H1 (cell line): ENCODE measurements at regions not wholly inside any gene's neighbourhood (a gene's known extent, or its start where the extent isn't known, plus 50 kb on each side); places are given as distances from the start of the nearest gene placed in this dataset.

Source experiments
- CTCF ChIA-PET: fragments of 300-600 bp; sonication (Branson Sonifier 250); formaldehyde crosslinking; loops from one replicate; lab custom pipeline; 2021; ENCODE audit not compliant: partially characterized antibody; lab: Charles Lee
- POLR2A ChIA-PET: fragments of 300-600 bp; sonication (Branson Sonifier 250); formaldehyde crosslinking; loops from one replicate; lab custom pipeline; 2021; ENCODE audit warnings: inconsistent platforms; ENCODE audit not compliant: partially characterized antibody; lab: Charles Lee
- DNase-seq, 2 experiments: peaks; one replicate each; pipeline versions ENCODE4 v3.0.0 to v3.0.0-alpha.2; 2010 to 2022; ENCODE audit warnings: low spot score in 2 of 2, low read depth in 1 of 2, mixed read lengths in 1 of 2
- FAIRE-seq: peaks from 2 replicates; lab custom pipeline; 2011; peaks lifted over from hg19 to GRCh38; lab: Jason Lieb, UNC
- H2AFZ ChIP-seq: 2 replicates; pipeline ENCODE4 v1.8.1; 2012; ENCODE audit warnings: low read length, inconsistent platforms
- H2AK5ac ChIP-seq: 2 replicates; pipeline ENCODE4 v1.6.1; 2013; ENCODE audit warnings: low read depth, low read length
- H2BK120ac ChIP-seq: replicated peaks from 2 replicates; pipeline ENCODE3; 2013; ENCODE audit warnings: low read depth, low read length, inconsistent platforms
- H2BK12ac ChIP-seq: 2 replicates; pipeline ENCODE4 v1.6.1; 2013; ENCODE audit warnings: low read depth, low read length
- H2BK15ac ChIP-seq: 2 replicates; pipeline ENCODE4 v1.6.1; 2013; ENCODE audit warnings: low read length
- H2BK20ac ChIP-seq: 2 replicates; pipeline ENCODE4 v1.6.1; 2013; ENCODE audit warnings: low read length
- H2BK5ac ChIP-seq: 2 replicates; pipeline ENCODE4 v1.6.1; 2013; ENCODE audit warnings: low read depth, low read length
- H3K14ac ChIP-seq: 2 replicates; pipeline ENCODE4 v1.6.1; 2013; ENCODE audit warnings: inconsistent platforms; ENCODE audit not compliant: insufficient read length
- H3K18ac ChIP-seq: 2 replicates; pipeline ENCODE4 v1.6.1; 2013; ENCODE audit warnings: low read length; ENCODE audit errors: extremely low read depth
- H3K23ac ChIP-seq: 2 replicates; pipeline ENCODE4 v1.6.1; 2013; ENCODE audit warnings: inconsistent platforms; ENCODE audit not compliant: insufficient read length
- H3K23me2 ChIP-seq: 2 replicates; pipeline ENCODE4 v1.6.1; 2013; ENCODE audit warnings: low read depth, low read length
- H3K27ac ChIP-seq: 2 replicates; pipeline ENCODE4 v1.6.1; 2011; ENCODE audit warnings: low read depth, low read length, inconsistent platforms
- H3K27me3 ChIP-seq, 4 experiments: replicated peaks in 1 of 4; 1 replicate in 1 of 4; 2 replicates in 3 of 4; pipeline versions ENCODE4 v1.6.1 to v1.8.1; 2011 to 2013; ENCODE audit warnings: low read length in 3 of 4, mild to moderate bottlenecking in 3 of 4, inconsistent platforms in 2 of 4, mixed read lengths in 2 of 4, moderate library complexity in 1 of 4; ENCODE audit not compliant: control insufficient read depth in 3 of 4, insufficient read depth in 3 of 4; ENCODE audit errors: extremely low read depth in 1 of 4
- H3K36me3 ChIP-seq, 4 experiments: 2 replicates each; pipeline versions ENCODE4 v1.6.1 to v1.8.1; 2011 to 2013; ENCODE audit warnings: mild to moderate bottlenecking in 4 of 4, low read length in 3 of 4, moderate library complexity in 2 of 4, control low read depth in 1 of 4, inconsistent platforms in 1 of 4; ENCODE audit not compliant: insufficient read depth in 4 of 4, control insufficient read depth in 2 of 4
- H3K4ac ChIP-seq: replicated peaks from 2 replicates; pipeline ENCODE3; 2013; ENCODE audit warnings: low read length, low read depth, mixed read lengths, inconsistent platforms; ENCODE audit not compliant: insufficient read length
- H3K4me1 ChIP-seq, 4 experiments: replicated peaks in 1 of 4; 1 replicate in 1 of 4; 2 replicates in 3 of 4; pipeline versions ENCODE4 v1.6.1 to v1.8.1; 2011 to 2013; ENCODE audit warnings: low read length in 3 of 4, inconsistent platforms in 2 of 4, mixed read lengths in 1 of 4; ENCODE audit not compliant: insufficient read depth in 4 of 4, control insufficient read depth in 3 of 4
- H3K4me2 ChIP-seq, 2 experiments: 2 replicates each; pipeline versions ENCODE4 v1.6.1 to v1.8.1; 2011 to 2013; ENCODE audit warnings: low read depth in 2 of 2, low read length in 2 of 2, control low read depth in 1 of 2, inconsistent platforms in 1 of 2, mild to moderate bottlenecking in 1 of 2; ENCODE audit not compliant: insufficient read depth in 1 of 2
- H3K4me3 ChIP-seq, 4 experiments: fragments of 200-600, 300-600 bp in 1 of 4; sonication (generic), shearing (Covaris generic), sonication (Bioruptor Twin) in 1 of 4; 2 replicates each; pipeline versions ENCODE4 v1.5.1 to v1.8.1; 2011 to 2016; ENCODE audit warnings: low read length in 4 of 4, low read depth in 3 of 4, control low read depth in 2 of 4, inconsistent platforms in 2 of 4, mild to moderate bottlenecking in 2 of 4, mixed read lengths in 1 of 4, moderate library complexity in 1 of 4; ENCODE audit not compliant: insufficient read depth in 2 of 4; ENCODE audit errors: extremely low read depth in 1 of 4
- H3K56ac ChIP-seq: replicated peaks from 2 replicates; pipeline ENCODE3; 2013; ENCODE audit warnings: low read depth, mild to moderate bottlenecking, mixed read lengths, low read length, inconsistent platforms; ENCODE audit not compliant: insufficient read length
- H3K79me1 ChIP-seq: 2 replicates; pipeline ENCODE4 v1.6.1; 2013; ENCODE audit warnings: low read depth, low read length, control low read depth
- H3K79me2 ChIP-seq, 2 experiments: 2 replicates each; pipeline versions ENCODE4 v1.6.1 to v1.8.1; 2012 to 2013; ENCODE audit warnings: low read length in 2 of 2, mild to moderate bottlenecking in 2 of 2, inconsistent platforms in 1 of 2; ENCODE audit not compliant: insufficient read depth in 2 of 2, control insufficient read depth in 1 of 2
- H3K9ac ChIP-seq, 4 experiments: replicated peaks in 1 of 4; 1 replicate in 1 of 4; 2 replicates in 3 of 4; pipeline versions ENCODE4 v1.6.1 to v1.8.1; 2011 to 2013; ENCODE audit warnings: low read depth in 3 of 4, low read length in 3 of 4, control low read depth in 2 of 4, mild to moderate bottlenecking in 2 of 4, moderate library complexity in 2 of 4, inconsistent platforms in 1 of 4; ENCODE audit errors: extremely low read depth in 1 of 4
- H3K9me3 ChIP-seq, 2 experiments: 2 replicates each; pipeline versions ENCODE4 v1.6.1 to v1.8.1; 2012 to 2013; ENCODE audit warnings: mild to moderate bottlenecking in 2 of 2, moderate library complexity in 2 of 2, control low read depth in 1 of 2, inconsistent platforms in 1 of 2, low read depth in 1 of 2, low read length in 1 of 2, mixed read lengths in 1 of 2; ENCODE audit not compliant: insufficient read depth in 2 of 2
- H4K20me1 ChIP-seq, 2 experiments: replicated peaks in 1 of 2; 2 replicates each; pipeline versions ENCODE3 to v1.8.1; 2011 to 2013; ENCODE audit warnings: inconsistent platforms in 2 of 2, low read length in 2 of 2, mild to moderate bottlenecking in 1 of 2; ENCODE audit not compliant: insufficient read depth in 2 of 2, control insufficient read depth in 1 of 2
- H4K5ac ChIP-seq: 2 replicates; pipeline ENCODE4 v1.6.1; 2013; ENCODE audit warnings: low read length, low read depth, mixed read lengths, inconsistent platforms; ENCODE audit not compliant: insufficient read length
- H4K8ac ChIP-seq: 2 replicates; pipeline ENCODE4 v1.8.0; 2013; ENCODE audit warnings: mild to moderate bottlenecking, moderate library complexity, low read length, inconsistent platforms; ENCODE audit not compliant: insufficient read depth; ENCODE audit errors: extremely low read depth
- H4K91ac ChIP-seq: replicated peaks from 2 replicates; pipeline ENCODE3; 2013; ENCODE audit warnings: low read length, mixed read lengths, inconsistent platforms; ENCODE audit not compliant: insufficient read length
- GTF2F1 ChIP-seq: IDR thresholded peaks from 2 replicates; pipeline ENCODE4 v1.6.1; 2012; ENCODE audit warnings: low read depth, low read length, improper control_type of control experiment, borderline replicate concordance
- MAX ChIP-seq: IDR thresholded peaks from 2 replicates; pipeline ENCODE4 v1.6.1; 2012; ENCODE audit warnings: inconsistent platforms
- SP1 ChIP-seq: IDR thresholded peaks from 2 replicates; pipeline ENCODE4 v1.6.1; 2011; ENCODE audit warnings: low read depth, low read length
- WGBS, 2 experiments: shearing (Covaris generic) in 1 of 2; methylation state at CpG; one replicate each; pipeline versions ENCODE4 v1.1.6 to v1.1.7; 2013 to 2015; ENCODE audit warnings: low lambda C conversion rate in 2 of 2, mixed read lengths in 2 of 2, inconsistent platforms in 1 of 2, low coverage in 1 of 2, missing lambda C conversion rate in 1 of 2; ENCODE audit not compliant: insufficient replicate concordance in 2 of 2, insufficient coverage in 1 of 2, insufficient read length in 1 of 2; ENCODE audit errors: extremely low coverage in 1 of 2, missing lambda C conversion rate in 1 of 2; 5-methylcytosine and 5-hydroxymethylcytosine counted together

GRCh38 chr10:110391541-110391940 lies 86.8 kb upstream of the SMNDC1 start:
- no peak overlapping the region for H3K27ac ChIP-seq
- FAIRE-seq (no peak), DNase-seq (no peak)
- H3K4ac ChIP-seq: no peak overlapping the region
- no peak overlapping the region for H3K18ac ChIP-seq
- H3K9me3 ChIP-seq: no peaks in the 10 kb centered on the region
- H3K79me1 ChIP-seq: no peaks in the 10 kb centered on the region
- H2BK12ac ChIP-seq: 0 out of 2 replicates have a peak overlapping the region, but pooled peaks have one; percentile 27
- no peak overlapping the region for H4K8ac ChIP-seq
- no peak overlapping the region for H2BK5ac ChIP-seq
- H3K23me2 ChIP-seq: no peaks in the 10 kb centered on the region
- H2BK120ac ChIP-seq: no peak overlapping the region
- no peak overlapping the region for H3K4me2 ChIP-seq
- no peak overlapping the region for H3K23ac ChIP-seq
- no peak overlapping the region for H3K9ac ChIP-seq
- no peaks in the 10 kb centered on the region for H3K79me2 ChIP-seq
- no peaks in the 10 kb centered on the region for H3K36me3 ChIP-seq
- H2AFZ ChIP-seq: no peak overlapping the region
- peaks cover 0 to 12% (median 8%) of the 10 kb centered on the region in 4 experiments; a peak in 6 of 7 replicates for H3K4me1 ChIP-seq
- no peak overlapping the region for H3K14ac ChIP-seq
- H4K5ac ChIP-seq: no peak overlapping the region
- no peaks in the 10 kb centered on the region for H4K20me1 ChIP-seq
- no peak overlapping the region for H4K91ac ChIP-seq
- H2AK5ac ChIP-seq: no peak overlapping the region
- no peak overlapping the region for H3K4me3 ChIP-seq
- H2BK15ac ChIP-seq: no peak overlapping the region
- WGBS, 2 experiments: 93% methylated on average over 6 of the region's 7 CpGs; no CpG with 5 or more reads in 1 of the 2 experiments
- TF ChIP-seq SP1 (no peak), GTF2F1 (no peak), MAX (no peak)
- H3K56ac ChIP-seq: no peak overlapping the region
- ChIA-PET CTCF (interaction anchor here (0.6 to 4.5 kb wide), 17 partner anchors 11 to 526 kb away, joined by 3 to 20 read pairs (median 4); no protein-coding TSS in a partner anchor), POLR2A (interaction anchor here (0.6 to 1.3 kb wide), 2 partner anchors 107 to 110 kb away, joined by 3 to 4 read pairs; no protein-coding TSS in a partner anchor)
- 0 out of 7 replicates have a peak, but pooled peaks cover 0 to 2% (median 0%) of the 10 kb centered on the region in 4 experiments for H3K27me3 ChIP-seq
- no peak overlapping the region for H2BK20ac ChIP-seq
